Common myeloid progenitor, CD34-positive (primary cell): ENCODE measurements at regions not wholly inside any gene's neighbourhood (a gene's known extent, or its start where the extent isn't known, plus 50 kb on each side); places are given as distances from the start of the nearest gene placed in this dataset.

Experiments
- CTCF ChIA-PET: fragments of 350-600 bp; sonication (Branson Sonifier 250); formaldehyde crosslinking; loops from one replicate; lab custom pipeline; 2021; ENCODE audit warnings: antibody characterized with exemption; lab: Charles Lee
- POLR2A ChIA-PET: fragments of 350-600 bp; sonication (Branson Sonifier 250); formaldehyde crosslinking; loops from one replicate; lab custom pipeline; 2021; ENCODE audit warnings: antibody characterized with exemption; lab: Charles Lee
- DNase-seq, 3 donors: peaks; one replicate each; pipeline versions ENCODE4 v3.0.0 to v3.0.0-alpha.2; 2013
- H3K27ac ChIP-seq, 2 experiments: 1 replicate in 1 of 2; 2 replicates in 1 of 2; pipeline ENCODE4 v1.7.0; 2013; ENCODE audit warnings: inconsistent platforms in 2 of 2, low read length in 2 of 2, mild to moderate bottlenecking in 2 of 2, low read depth in 1 of 2, moderate library complexity in 1 of 2; ENCODE audit not compliant: severe bottlenecking in 2 of 2, insufficient read depth in 1 of 2, poor library complexity in 1 of 2
- H3K27me3 ChIP-seq, 5 experiments: replicated peaks in 2 of 5; 1 replicate in 3 of 5; 2 replicates in 2 of 5; pipeline versions ENCODE4 v1.6.1 to v1.7.0; 2013; ENCODE audit warnings: low read length in 4 of 5, mild to moderate bottlenecking in 2 of 5, moderate library complexity in 2 of 5, inconsistent platforms in 1 of 5; ENCODE audit not compliant: insufficient read depth in 5 of 5, control insufficient read depth in 4 of 5
- H3K36me3 ChIP-seq, 4 experiments: 1 replicate in 2 of 4; 2 replicates in 2 of 4; pipeline versions ENCODE4 v1.6.1 to v1.7.0; 2013; ENCODE audit warnings: low read length in 3 of 4, control low read depth in 1 of 4, mild to moderate bottlenecking in 1 of 4; ENCODE audit not compliant: control insufficient read depth in 4 of 4, insufficient read depth in 4 of 4
- H3K4me1 ChIP-seq, 4 experiments: 1 replicate in 3 of 4; 2 replicates in 1 of 4; pipeline versions ENCODE4 v1.6.1 to v1.7.1; 2013; ENCODE audit warnings: low read length in 3 of 4, mild to moderate bottlenecking in 3 of 4, control low read depth in 1 of 4, inconsistent platforms in 1 of 4, moderate library complexity in 1 of 4; ENCODE audit not compliant: control insufficient read depth in 4 of 4, insufficient read depth in 4 of 4; ENCODE audit errors: control extremely low read depth in 1 of 4
- H3K4me3 ChIP-seq, 7 experiments: 1 replicate in 4 of 7; 2 replicates in 3 of 7; pipeline versions ENCODE4 v1.5.1 to v1.7.0; 2013; ENCODE audit warnings: mild to moderate bottlenecking in 7 of 7, low read length in 6 of 7, moderate library complexity in 6 of 7, inconsistent platforms in 2 of 7, low read depth in 2 of 7, control low read depth in 1 of 7; ENCODE audit not compliant: insufficient read depth in 4 of 7, control insufficient read depth in 1 of 7; ENCODE audit errors: extremely low read depth in 1 of 7
- H3K9me3 ChIP-seq, 5 experiments: 1 replicate in 4 of 5; 2 replicates in 1 of 5; pipeline versions ENCODE4 v1.6.1 to v1.7.1; 2013; ENCODE audit warnings: low read length in 4 of 5, mild to moderate bottlenecking in 2 of 5, inconsistent platforms in 1 of 5, low read depth in 1 of 5, moderate library complexity in 1 of 5; ENCODE audit not compliant: control insufficient read depth in 4 of 5, insufficient read depth in 2 of 5; ENCODE audit errors: control extremely low read depth in 1 of 5
- WGBS: methylation state at CpG from one replicate; pipeline ENCODE4 v1.1.5; 2013; ENCODE audit not compliant: insufficient coverage; 5-methylcytosine and 5-hydroxymethylcytosine counted together

DNA sequence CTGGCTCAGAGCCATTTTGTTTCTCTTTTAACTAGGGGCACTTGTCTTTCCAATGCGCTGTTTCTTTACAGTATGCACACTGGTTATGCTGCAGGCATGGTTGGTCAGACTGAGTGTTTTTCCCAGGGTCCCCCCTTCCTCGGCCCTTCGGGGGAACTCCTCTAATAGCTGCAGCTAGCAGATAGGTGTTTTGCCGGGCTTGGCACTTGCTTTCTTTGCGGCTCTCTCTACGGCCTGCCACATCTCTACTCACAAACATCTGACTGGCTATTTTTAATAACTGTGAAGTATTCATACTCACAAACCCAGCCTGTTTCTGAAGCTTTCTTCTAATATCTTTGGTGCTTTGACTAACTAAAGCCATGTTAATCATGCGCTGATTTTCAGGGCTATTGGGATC is 89.4 kb downstream of the SLC25A15 start:
- no peak for DNase-seq
- H3K9me3 ChIP-seq: peaks cover 5 to 76% (median 62%) of the 10 kb centered on the region in 5 experiments
- POLR2A ChIA-PET: no interaction called here
- no peaks in the 10 kb centered on the region for H3K4me1 ChIP-seq
- CTCF ChIA-PET: no interaction called here
- WGBS: 100% methylated on average over 6 of the region's 7 CpGs
- H3K36me3 ChIP-seq: peaks cover 8 to 71% (median 22%) of the 10 kb centered on the region in 4 experiments
- H3K4me3 ChIP-seq: no peak overlapping the region
- no peak overlapping the region for H3K27ac ChIP-seq
- no peaks in the 10 kb centered on the region for H3K27me3 ChIP-seq
